OCI-LY3 (cell line): ENCODE measurements at regions not wholly inside any gene's neighbourhood (a gene's known extent, or its start where the extent isn't known, plus 50 kb on each side); places are given as distances from the start of the nearest gene placed in this dataset.

ENCODE experiments used
- EZH2phosphoT487 ChIP-seq: fragments of 200-600 bp; shearing (Covaris generic); IDR thresholded peaks from 2 replicates; pipeline ENCODE4 v1.6.1; 2018; ENCODE audit warnings: antibody characterized with exemption, mixed run types, low read depth
- TF ChIP-seq, protein P1 (sequence below): fragments of 200-600, 300-600 bp; sonication (generic); IDR thresholded peaks from 2 replicates; pipeline ENCODE4 v1.5.1; 2014; ENCODE audit warnings: antibody characterized with exemption, low read length, low read depth

DNA sequence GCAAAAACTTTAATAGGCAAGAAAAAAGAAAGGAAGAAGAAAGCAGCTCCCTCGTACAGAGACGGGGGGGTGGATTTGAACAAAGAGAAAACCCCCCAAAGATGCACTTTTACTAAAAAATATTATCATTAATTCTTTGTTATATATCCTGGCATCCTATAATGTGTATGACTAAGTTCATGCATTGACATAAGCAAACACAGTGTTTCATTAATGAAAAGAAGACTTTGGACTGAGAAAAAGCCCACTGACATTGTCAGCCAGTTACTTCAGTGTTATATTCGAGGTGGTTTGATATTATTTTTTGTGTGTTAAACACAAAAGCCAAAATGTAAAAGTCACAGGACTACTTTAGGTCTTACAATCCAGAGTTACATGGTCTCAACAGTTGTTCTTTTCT lies 110.1 kb upstream of the DPYD start:
- TF ChIP-seq, protein P1, sequence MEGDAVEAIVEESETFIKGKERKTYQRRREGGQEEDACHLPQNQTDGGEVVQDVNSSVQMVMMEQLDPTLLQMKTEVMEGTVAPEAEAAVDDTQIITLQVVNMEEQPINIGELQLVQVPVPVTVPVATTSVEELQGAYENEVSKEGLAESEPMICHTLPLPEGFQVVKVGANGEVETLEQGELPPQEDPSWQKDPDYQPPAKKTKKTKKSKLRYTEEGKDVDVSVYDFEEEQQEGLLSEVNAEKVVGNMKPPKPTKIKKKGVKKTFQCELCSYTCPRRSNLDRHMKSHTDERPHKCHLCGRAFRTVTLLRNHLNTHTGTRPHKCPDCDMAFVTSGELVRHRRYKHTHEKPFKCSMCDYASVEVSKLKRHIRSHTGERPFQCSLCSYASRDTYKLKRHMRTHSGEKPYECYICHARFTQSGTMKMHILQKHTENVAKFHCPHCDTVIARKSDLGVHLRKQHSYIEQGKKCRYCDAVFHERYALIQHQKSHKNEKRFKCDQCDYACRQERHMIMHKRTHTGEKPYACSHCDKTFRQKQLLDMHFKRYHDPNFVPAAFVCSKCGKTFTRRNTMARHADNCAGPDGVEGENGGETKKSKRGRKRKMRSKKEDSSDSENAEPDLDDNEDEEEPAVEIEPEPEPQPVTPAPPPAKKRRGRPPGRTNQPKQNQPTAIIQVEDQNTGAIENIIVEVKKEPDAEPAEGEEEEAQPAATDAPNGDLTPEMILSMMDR = no peak
- no peak for TF ChIP-seq EZH2phosphoT487
